CD4-positive, alpha-beta T cell treated with Interleukin-6 for 4 hours (primary cell): ENCODE measurements at regions not wholly inside any gene's neighbourhood (a gene's known extent, or its start where the extent isn't known, plus 50 kb on each side); places are given as distances from the start of the nearest gene placed in this dataset.

Experiments
- DNase-seq: peaks from one replicate; pipeline ENCODE4 v3.0.0-alpha.2; 2020; ENCODE audit warnings: mixed read lengths

DNA sequence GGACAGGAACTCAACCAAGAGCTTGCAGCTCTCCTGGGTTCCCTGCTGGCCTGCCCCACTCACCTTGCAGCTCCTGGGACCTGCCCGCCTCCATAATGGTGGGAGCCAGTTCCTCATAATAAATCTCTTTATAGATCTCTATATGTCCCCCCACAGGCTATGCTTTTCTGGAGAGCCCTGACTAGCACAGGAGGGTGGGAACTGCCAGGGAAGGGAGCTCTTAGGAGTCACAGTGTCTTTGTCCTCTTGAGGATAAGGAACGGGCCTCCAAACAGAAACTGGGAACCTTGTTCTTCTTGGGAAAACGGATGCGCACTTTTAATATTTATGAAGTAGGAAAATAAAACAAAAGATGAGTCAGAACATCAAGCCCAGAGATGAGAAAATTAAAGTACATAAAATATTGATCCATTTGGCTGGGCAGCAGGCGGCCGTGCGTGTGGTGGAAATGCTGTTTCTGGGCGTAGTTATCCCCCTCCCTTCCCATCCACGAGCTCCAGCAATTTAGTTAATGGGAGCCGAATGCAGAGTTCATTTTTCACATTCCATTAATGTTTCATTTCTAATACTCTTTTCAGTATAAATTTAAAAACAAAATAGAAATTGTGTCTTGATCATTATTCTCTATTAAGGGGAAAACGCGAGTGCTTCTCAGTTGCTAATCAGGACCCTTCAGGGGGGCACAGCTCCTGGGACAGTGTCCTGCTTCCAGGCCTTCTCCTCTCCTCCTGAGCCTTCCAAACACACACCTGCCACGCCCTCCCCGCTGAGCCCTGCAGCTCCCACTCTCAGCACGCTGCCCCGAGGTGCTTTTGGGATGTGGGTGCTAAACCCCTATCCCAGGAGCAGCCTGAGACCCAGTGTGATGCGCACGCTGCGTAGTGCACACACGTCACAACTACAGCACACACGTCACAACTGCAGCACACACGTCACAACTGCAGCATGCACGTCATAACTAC, 323.3 kb upstream of the AJAP1 start:
- DNase-seq, result no peak

DNA sequence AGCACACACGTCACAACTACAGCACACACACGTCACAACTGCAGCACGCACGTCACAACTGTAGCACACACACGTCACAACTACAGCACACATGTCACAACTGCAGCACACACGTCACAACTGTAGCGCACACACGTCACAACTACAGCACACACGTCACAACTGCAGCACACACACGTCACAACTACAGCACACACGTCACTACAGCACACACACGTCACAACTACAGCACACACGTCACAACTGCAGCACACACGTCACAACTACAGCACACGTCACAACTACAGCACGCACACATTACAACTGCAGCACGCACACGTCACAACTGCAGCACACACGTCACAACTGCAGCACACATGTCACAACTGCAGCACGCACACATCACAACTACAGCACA, 322.6 kb upstream of the AJAP1 start:
- no peak for DNase-seq

DNA sequence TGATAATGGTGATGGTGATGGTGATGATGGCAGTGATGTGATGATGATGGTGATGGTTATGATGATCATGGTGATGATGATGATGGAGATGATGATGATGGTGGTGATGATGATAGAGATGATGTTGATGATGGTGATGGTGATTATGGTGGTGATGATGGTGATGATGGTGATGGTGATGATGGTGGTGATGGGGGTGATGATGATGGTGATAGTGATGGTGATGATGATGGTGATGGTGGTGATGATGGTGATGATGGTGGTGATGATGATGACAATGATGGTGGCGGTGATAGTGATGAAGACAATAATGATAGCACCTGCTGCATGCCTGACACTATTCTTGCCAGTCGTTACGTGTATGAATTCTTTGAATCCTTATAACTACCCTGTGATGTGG, 317.9 kb upstream of the AJAP1 start:
- DNase-seq, result no peak

DNA sequence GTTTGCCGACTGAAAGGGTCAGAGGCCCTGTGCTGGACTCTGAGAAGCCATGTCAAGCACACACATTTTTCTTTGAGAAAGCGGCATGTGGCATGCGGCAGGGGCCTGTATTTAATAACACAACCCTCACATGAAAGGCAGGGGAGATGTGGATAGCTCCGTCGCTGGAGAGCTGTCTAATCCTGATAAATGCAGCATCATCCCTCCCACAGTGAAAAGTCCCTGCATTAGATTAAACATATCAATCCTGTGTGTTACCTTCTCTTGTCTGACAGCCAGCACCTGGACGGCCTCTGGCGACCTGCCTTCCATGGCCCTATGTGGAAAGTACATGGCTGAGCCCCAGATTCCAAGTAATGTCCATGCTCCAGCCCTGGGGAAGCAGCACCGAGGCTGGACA, 313.0 kb upstream of the AJAP1 start:
- no peak for DNase-seq

DNA sequence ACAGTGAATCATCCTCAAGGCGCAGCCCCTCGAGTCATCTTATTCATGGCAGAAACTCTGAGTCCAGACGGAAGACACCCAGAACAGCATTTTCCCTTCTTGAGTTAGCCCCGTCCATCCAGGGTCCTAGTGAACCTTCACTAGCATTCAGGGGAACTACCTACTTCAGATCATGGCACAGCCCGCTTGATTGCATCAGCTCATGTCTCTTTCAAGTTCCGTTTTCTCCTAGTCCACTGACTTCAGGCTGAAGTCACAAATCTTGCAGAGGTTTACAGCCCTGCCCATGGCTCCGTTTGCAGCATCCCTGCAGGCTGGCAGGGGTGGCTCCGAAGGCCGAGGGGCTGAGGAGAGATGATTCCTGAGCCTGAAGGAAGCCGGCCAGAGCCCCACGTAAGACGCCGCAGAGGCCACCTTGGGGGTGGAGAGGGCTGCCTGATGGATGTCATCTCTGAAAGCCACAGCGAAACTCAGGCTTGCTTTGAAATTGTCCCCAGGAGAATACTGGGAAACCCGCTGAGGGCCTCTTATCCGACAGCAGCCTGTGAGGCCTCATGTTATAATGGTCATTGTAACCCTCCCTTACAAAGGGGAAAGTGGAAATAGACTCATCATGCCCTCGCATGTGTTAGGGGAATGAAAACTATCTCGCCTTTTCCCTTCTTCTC, 310.2 kb upstream of the AJAP1 start:
- no peak for DNase-seq

DNA sequence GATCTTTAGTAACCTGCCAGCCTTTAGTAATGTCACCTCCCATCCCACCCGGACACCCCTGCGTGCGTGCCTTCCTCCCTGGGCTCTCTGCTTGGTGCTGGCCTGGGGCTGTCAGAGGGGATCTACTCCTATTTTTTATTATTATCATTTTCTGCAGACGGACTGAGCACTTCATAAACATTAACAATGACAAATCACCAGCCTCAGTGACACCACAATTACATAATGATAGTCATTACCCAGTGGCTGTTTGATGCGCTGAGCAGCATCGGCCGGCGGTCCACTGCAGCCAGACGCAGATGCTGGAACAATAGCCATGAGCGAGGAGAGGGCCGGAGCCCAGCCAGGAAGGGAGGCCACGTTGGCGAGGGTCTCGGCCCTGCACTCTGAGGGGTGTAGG, 309.3 kb upstream of the AJAP1 start:
- DNase-seq, result no peak

DNA sequence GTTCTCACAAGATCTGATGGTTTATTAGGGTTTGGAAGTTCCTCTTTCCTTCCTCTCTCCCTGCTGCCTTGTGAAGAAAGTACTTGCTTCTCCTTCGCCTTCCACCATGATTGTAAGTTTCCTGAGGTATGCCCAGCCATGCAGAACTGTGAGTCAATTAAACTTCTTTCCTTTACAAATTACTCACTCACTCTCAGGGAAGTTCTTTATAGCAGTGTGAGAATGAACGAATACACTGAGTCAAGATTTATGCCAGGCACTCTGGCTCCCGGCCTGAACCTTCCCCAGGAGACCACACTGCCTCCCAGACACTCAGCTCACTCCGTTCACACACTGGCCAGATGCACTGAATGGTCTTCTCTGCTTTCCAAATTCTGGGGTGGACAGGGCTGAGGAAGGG, 308.3 kb upstream of the AJAP1 start:
- DNase-seq, result no peak

DNA sequence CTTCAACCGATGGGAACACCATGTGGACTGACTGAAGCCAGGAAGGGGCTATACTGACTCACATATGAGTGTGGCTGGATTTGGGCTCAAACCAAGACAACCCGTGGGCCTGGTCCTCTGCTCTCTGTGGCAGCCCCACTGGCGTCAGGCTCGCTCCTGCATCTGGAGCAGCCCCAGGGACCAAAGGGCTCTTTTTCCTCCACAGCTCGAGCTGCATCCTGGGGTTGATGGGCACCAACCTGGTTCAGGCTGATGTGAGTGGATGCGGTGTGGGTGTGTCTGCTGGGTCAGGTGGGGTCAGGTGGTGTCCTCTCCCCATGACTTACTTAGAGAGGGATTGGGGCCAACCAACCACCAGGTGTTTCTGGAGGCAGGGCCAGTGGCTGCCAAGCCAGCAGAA, 303.0 kb upstream of the AJAP1 start:
- DNase-seq, result no peak

DNA sequence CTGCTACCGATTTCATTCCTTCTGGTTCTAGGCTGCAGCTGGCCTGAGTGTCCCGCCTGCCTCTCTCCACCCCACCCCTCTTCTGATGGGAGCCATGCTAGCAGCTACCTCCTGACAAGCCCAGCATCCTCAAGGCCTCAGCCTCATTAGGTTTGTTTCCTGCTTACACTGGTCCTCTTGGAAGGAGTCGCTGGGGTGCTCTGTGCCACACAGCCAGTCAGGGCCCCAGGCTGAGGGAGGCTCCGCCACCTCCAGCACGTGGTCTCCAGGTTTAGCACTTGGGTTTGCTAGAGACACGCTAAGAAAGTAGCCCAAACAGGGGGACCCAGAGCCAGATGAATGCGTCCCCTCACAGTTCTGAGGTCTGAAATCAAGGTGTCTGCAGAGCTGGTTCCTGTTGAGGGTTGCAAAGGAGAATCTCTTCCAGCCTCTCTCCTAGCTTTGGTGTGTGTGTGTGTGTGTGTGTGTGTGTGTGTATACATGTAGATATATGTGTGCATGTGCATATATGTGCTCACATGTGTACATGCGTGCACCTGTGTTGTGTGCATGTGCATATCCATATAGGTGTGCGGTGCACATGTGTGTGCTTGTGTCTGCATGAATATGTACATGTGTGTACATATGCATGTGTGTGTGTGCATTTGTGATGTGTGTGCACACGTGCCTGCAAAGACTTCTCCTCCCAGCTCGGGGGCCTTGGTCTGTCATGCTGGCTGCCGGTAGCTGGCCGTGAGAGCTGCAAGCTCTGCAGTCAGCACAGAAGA, 301.1 kb upstream of the AJAP1 start:
- DNase-seq, result no peak

DNA sequence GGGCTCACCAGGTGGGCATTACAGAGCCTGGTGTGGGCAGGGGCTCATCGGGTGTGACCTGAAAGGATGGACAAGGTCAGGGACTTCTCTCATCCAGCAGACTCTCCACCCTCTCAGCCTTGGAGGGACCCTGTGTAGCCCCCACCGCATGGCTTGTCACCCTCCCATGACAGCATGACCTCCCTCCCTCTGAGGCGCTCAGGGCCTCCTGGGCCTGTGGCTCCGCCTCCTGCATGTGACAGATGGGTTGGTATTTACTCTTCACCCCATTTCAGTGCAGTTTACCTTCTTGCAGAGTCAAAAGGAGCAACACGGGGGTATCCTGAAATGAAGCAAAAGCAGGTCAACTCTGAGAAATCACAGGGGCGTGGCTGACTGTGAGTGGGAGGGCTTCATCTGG, 298.6 kb upstream of the AJAP1 start:
- no peak for DNase-seq

DNA sequence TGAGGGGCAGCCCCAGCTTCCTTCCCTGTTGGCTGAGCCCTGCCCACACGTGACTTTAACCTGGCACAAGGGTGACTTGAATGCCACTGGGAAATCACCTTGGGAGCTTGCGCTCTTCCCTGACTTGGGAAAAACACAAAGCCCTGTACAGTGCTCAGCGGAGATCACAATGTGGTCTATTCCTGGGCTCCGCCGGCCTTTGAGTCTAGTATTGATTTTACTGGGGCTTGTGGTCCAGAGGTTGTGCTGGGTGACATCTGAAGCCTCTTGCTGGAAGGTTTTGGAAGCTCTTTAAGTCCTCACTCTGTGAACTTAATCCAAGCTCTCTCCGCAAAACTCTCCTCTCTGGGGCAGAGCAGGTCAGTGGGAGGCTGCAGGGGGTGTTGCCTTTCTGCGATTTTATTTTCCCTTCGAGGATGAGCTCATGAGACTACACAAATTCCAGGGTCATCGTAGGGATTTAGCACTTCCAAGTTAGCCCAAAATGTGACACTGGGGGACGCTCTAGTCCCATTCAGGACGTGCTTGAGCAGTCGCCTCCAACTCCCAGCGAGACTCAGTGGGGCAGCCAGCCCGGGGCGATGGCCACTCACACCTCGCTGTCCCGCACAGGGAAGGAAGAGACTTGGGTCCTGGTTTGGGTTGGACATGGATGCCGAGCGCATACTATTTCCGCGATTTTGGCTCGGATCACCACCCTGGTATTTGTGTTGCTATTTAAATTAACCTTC, 291.9 kb upstream of the AJAP1 start:
- no peak for DNase-seq

DNA sequence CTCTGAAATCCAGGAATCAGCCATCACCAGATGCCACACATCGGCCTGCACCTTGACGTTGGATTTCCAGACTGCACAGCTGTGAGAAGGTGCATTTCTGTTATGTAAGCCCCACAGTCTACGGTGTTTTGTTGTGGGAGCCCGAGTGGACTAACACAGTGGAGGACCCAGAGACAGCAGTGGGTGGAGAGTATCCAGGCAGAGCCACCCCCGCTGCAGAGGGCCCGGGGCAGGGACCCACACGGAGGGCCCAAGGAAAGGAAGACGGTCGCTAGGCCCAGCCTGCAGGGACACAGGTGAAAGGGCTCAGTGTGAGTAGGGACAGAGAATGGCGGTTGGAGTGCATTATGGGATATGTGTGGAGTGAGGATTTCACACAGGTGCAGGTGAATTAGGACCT, 288.3 kb upstream of the AJAP1 start:
- DNase-seq, result no peak

DNA sequence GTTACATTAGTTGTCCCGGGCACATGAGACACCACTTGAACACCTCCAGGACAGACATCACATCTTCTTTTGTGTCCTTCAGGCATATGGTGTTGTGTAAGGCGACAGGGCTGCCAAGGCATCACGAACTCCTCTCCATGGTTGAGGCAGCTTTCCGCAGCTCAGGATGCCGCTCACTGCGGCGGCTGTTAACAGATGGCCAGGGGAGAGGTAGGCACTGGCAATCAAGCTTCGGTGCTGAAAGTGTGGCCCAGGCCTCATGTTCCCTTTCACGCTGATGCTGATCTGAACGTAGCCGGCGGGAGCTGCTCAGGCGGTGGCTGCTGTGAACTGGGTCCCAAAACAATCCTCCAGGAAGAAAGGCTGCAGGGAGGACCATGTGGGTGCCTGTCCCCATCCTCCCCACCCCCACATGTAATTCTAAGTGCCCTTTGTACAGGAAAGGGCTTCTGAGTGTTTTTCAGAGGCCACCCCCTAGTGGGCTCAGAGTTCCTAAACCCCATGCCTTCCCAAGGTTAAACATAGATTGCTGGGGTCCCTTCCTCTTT, 287.1 kb upstream of the AJAP1 start:
- DNase-seq, result no peak

DNA sequence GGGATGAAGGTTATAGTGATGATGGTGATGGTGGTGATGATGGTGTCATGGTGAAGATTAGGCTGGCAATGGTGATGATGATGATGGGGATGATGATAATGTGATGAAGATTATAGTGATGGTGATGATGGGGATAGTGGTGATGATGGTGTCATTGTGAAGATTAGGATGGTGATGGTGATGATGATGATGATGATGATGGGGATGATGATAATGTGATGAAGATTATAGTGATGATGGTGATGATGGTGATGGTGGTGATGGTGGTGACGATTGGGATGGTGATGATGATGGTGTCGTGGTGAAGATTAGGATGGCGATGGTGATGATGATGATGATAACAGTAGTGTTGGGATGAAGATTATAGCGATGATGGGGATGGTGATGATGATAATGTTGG, 285.1 kb upstream of the AJAP1 start:
- DNase-seq, result no peak

DNA sequence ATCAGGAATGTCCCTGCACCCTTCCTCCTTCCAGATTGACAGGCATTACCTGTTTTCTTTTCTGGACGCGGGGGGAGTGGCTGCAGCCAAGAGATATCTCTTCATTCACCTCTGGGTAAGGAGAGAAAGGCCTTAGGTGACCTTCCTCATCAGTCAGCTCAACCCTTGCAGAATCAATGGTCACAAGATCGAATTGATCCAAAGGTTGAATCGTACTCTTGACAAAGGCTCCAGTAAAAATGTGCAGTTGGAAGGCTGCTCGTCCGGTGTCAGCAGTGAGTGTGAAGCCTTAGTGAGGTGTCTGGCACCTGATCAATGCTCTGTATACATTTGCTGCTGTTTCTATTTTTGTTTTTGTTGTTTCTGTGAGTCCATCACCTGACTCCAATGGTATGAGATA, 282.6 kb upstream of the AJAP1 start:
- no peak for DNase-seq

DNA sequence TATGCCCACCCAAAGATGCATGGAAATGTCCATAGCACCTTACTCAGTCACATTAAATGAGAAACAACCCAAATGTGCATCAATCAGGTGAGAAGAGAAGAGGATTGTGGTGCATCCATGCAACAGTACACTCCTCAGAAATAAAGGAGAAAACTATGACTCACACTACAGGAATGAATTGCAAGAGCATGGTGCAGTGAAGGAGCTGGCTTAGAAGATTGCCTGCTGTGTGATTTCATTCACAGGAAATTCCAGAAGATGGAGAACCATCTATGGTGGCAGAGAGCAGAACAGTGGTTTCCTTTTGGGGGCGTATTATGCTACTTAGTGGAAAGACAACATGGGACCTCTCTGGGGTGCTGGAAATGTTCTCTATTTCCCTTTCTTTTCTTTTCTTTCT, 278.6 kb upstream of the AJAP1 start:
- no peak for DNase-seq

DNA sequence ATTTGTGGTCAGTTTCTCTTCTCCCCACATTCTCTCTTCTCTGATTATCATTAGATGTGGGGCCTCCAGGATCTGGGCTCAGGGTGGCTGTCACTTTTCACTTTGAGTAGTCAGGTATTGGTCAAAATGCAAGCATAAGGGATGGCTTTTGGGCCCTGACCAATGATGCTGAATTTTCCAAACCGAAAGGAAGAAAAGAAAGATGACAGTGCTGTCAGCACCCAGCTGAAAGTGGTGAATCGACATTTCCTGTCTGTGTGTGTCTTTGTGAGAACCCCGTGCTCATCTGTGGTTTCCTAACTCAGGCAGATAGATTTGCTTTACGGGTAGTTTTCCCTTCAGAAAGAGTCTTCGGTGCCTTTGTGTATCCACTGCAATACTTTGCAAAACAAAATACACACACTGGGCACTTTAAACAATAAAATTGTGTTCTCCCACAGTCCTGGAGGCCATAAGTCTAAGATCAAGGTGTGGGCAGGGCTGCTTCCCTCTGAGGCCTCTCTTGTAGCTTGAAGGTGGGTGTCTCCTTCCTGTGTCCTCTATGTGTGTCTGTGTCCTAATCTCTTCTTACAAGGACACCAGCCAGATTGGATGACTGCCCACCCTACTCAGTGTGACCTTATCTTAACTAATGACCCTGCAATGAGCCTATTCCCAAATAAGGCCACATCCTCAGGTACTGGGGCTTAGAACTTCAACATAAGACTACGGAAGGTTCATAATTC, 274.8 kb upstream of the AJAP1 start:
- no peak for DNase-seq

DNA sequence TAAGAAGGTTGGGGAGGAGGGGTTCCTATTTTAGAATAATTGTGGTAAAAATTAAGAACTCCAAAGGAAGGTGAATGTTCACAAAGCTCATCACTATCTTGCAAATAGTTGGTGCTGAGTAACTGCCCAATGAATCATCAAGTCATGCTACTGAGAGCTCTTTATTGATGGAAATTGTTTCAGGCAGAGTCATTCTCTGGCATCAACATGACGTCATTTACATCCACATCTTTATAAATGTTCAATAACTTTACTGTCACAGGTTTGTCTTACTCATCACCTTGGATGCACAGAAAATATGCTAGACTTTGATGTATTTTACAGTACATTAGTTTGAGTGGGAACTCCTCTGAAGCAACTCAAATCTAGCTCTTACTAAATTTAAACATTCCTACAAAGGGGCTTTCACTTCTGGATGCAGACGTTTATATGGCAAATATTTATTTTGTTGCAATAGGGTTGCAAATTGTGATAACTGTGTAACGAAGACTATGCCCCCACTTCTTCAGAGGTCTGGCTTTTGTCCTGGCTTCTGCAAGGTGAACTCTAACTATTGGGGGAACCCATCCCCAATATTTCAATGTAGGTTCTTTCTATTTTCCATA, 273.7 kb upstream of the AJAP1 start:
- DNase-seq, result no peak

DNA sequence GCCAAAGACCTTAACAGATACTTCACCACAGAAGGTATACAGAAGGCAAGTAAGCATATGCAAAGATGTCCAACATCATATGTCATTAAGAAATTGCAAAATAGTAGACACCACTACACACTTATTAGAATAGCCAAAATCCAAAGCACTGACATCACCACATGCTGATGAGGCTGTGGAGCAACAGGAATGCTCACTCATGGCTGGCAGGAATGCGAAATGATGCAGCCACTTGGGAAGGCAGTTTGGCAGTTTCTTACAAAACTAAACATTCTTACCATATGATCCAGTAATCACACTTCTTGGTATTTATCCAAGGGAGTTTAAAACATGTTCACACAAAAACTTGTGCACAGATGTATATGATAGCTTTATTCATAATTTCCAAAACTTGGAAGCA, 261.2 kb upstream of the AJAP1 start:
- DNase-seq, result no peak

DNA sequence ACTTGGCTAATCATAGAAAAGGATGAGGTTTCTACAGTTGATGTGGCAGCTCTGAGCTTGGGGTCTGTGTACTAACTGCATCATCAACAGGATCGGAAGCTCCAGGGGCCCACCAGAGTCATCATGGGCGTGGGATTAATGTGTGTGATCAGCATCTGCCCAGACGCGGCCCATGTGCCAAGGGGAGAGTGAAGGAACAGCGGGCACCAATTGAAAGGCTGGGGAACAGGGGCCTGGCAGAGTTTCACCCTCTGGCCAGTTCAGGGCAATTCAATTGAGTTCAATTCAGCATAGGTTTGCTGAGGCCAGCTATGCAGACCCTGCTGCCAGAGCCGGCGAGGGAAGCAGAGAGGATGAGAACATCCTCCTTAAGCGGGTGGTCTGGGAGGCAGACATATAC, 260.0 kb upstream of the AJAP1 start:
- no peak for DNase-seq

DNA sequence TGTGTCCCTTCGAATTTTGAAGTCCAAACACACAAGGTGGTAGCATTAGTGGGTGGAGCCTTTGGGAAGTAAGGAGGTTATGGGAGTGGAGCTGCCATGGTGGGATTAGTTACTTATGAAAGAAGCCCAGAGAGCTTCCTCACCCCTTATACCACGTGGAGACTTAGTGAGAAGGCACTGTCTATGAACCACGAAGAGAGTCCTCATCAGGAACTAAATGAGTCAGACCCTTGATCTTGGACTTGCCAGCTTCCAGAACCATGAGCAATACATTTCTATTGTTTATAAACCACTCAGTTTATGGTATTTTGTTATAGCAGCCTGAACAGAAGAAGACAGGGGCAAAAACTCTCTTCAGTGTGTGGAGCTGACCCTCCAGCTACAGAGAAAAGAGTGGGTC, 259.3 kb upstream of the AJAP1 start:
- DNase-seq, result no peak

DNA sequence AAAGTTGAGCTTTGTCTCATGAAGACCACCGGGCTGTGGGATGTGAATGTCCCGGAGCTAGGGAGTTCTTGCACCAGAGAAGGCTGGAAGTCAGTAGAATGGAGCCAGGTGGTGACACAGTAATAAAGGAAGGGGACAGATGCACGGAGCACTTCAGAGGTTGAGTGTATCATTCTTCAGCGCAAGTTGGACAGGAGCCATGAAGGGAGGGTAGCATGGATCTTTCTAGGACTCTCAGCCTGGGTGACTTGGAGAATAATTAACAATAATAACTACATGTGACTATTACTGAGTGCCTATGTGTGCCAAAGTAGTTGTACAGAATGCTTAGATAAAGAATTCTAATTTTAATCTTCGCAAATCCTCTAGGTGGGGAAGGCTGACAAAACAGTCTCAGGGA, 258.7 kb upstream of the AJAP1 start:
- DNase-seq, result no peak
